Activated CD8-positive, alpha-beta T cell treated with anti-CD3 and anti-CD28 coated beads for 36 hours (primary cell): ENCODE measurements at regions not wholly inside any gene's neighbourhood (a gene's known extent, or its start where the extent isn't known, plus 50 kb on each side); places are given as distances from the start of the nearest gene placed in this dataset.
"Not testable (repeated sequence)": the region's sequence is repeated elsewhere in the genome, so short reads cannot be mapped to it uniquely, and the experiment has no call there.

ENCODE experiments used
- ATAC-seq: fragments of 200-7000 bp; cut with Tn5 transposase; one replicate; pipeline ENCODE4 v1.10.0; 2021; ENCODE audit warnings: mild to moderate bottlenecking, moderate library complexity
- CTCF ChIA-PET: fragments of 350-600 bp; sonication (Branson Sonifier 250); formaldehyde crosslinking; loops from one replicate; lab custom pipeline; 2021; ENCODE audit warnings: antibody characterized with exemption; lab: Charles Lee
- POLR2A ChIA-PET: fragments of 350-600 bp; sonication (Branson Sonifier 250); formaldehyde crosslinking; loops from one replicate; lab custom pipeline; 2021; ENCODE audit warnings: antibody characterized with exemption; lab: Charles Lee
- DNase-seq: peaks from one replicate; pipeline ENCODE4 v3.0.0-alpha.2; 2020
- H3K27ac Mint-ChIP-seq: one replicate; pipeline ENCODE4 v1.8.0; 2021; ENCODE audit warnings: mild to moderate bottlenecking, mixed read lengths
- H3K27me3 Mint-ChIP-seq: one replicate; pipeline ENCODE4 v1.8.0; 2021; ENCODE audit warnings: mixed read lengths
- H3K36me3 Mint-ChIP-seq: one replicate; pipeline ENCODE4 v1.8.0; 2021; ENCODE audit warnings: low read depth, mixed read lengths
- H3K4me1 Mint-ChIP-seq: one replicate; pipeline ENCODE4 v1.8.0; 2021; ENCODE audit warnings: low read depth, mixed read lengths
- H3K4me3 Mint-ChIP-seq: one replicate; pipeline ENCODE4 v1.8.0; 2021; ENCODE audit warnings: mild to moderate bottlenecking, moderate library complexity, mixed read lengths
- H3K9me3 Mint-ChIP-seq: one replicate; pipeline ENCODE4 v1.8.0; 2021; ENCODE audit warnings: mixed read lengths
- CTCF ChIP-seq: fragments of 200-600 bp; IDR thresholded peaks from one replicate; pipeline ENCODE4 v1.8.0; 2022; ENCODE audit warnings: antibody characterized with exemption, mild to moderate bottlenecking
- intact Hi-C: fragments of 100-400 bp; cut with micrococcal nuclease; formaldehyde crosslinking; loops from one replicate; pipeline ENCODE4 v1.10.0; 2022

GRCh38 chr1:115450501-115451040, 112.5 kb upstream of the NGF start:
- POLR2A ChIA-PET, result no interaction called here

DNA sequence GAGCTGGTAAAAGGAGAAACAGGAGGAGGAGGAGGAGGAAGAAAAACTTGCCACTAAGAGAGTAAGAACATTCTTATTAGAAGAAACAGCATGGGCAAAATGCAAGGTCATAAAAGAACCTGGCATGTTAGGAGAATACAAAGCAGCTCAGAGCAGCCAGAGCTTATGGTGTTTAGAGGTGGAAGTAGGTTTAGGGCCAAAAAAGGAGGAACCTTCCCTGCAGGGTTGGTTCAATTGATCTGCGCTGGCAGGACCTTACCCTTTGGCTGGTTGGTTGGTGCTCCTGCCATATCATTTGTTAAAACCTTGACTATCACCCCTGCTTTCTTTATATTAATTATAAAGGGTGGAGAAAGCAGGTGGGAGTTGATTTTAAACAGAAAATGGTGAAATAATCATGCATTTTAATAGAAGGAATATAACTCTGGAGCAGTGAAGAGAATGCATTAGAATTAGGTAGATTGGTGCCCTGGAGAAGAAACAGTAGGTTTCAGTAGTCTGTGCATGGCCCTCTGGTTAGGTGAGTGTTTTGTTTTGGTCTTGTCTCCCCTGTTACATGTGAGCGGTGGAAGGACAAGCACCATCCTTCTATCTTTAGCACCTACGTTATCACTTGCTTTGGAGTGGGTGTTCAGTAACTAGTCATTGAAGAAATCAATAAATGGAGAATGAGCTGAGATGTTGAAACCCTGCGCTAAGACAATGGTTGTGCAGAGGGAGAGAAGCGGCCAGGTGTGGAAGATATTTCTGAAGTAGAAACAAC, 110.4 kb upstream of the NGF start:
- DNase-seq (no peak), ATAC-seq (no peak)
- no peaks in the 10 kb centered on the region for H3K27me3 Mint-ChIP-seq
- intact Hi-C loops, result no loop called here
- no peaks in the 10 kb centered on the region for H3K36me3 Mint-ChIP-seq
- H3K4me3 Mint-ChIP-seq, result no peak overlapping the region
- no peak overlapping the region for H3K27ac Mint-ChIP-seq
- H3K9me3 Mint-ChIP-seq, result no peaks in the 10 kb centered on the region
- ChIA-PET POLR2A (interaction anchor here (0.6 kb wide), 1 partner anchor 12 kb away, joined by 3 read pairs; no protein-coding TSS in a partner anchor), CTCF (no interaction called here)
- H3K4me1 Mint-ChIP-seq, result no peaks in the 10 kb centered on the region
- TF ChIP-seq CTCF, result no peak

More at GRCh38 chr1:115450501-115451040, 112.5 kb upstream of the NGF start:
- Mint-ChIP-seq H3K27ac (no peak overlapping the region), H3K9me3 (no peaks in the 10 kb centered on the region), H3K27me3 (no peaks in the 10 kb centered on the region), H3K4me1 (no peaks in the 10 kb centered on the region), H3K4me3 (no peak overlapping the region), H3K36me3 (no peaks in the 10 kb centered on the region)
- no peak for TF ChIP-seq CTCF
- no peak for DNase-seq
- ATAC-seq, result no peak
- intact Hi-C loops, result no loop called here
- CTCF ChIA-PET, result interaction anchor here (1.4 kb wide), 1 partner anchor 19 kb away, joined by 5 read pairs; no protein-coding TSS in a partner anchor

DNA sequence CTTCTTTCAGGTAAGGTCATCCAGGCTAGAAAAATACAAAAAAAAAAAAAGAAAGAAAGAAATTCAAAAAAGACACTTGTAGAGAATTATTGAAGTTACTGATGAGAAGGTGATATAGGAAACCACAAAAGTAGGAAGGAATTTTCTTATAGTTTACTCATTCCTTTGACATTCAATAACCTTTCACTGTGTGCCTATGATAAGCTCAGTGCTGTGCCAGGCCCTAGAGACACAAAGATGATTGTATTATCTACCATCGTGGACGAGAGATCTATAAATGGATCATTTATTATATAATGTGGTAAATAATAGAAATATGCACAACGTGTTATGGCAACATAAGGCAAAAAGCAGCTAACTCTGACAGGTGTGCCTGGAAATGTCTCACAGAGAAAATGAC, 109.6 kb upstream of the NGF start:
- Mint-ChIP-seq H3K27me3 (no peaks in the 10 kb centered on the region), H3K4me3 (no peak overlapping the region), H3K27ac (no peak overlapping the region), H3K36me3 (no peaks in the 10 kb centered on the region), H3K4me1 (no peaks in the 10 kb centered on the region), H3K9me3 (no peaks in the 10 kb centered on the region)
- intact Hi-C loops, result no loop called here
- no peak for ATAC-seq
- TF ChIP-seq CTCF, result no peak
- no peak for DNase-seq
- ChIA-PET POLR2A (interaction anchor here (0.6 kb wide), 1 partner anchor 12 kb away, joined by 3 read pairs; no protein-coding TSS in a partner anchor), CTCF (no interaction called here)

- POLR2A ChIA-PET, result no interaction called here
- TF ChIP-seq CTCF, result no peak
- no peak overlapping the region for H3K27ac Mint-ChIP-seq
- ATAC-seq (no peak), DNase-seq (no peak)
- no peak overlapping the region for H3K4me3 Mint-ChIP-seq
- no peaks in the 10 kb centered on the region for H3K36me3 Mint-ChIP-seq
- CTCF ChIA-PET, result no interaction called here
- H3K4me1 Mint-ChIP-seq, result no peaks in the 10 kb centered on the region
- H3K9me3 Mint-ChIP-seq, result no peaks in the 10 kb centered on the region
- H3K27me3 Mint-ChIP-seq, result no peaks in the 10 kb centered on the region
- intact Hi-C loops, result no loop called here
Observed at GRCh38 chr1:115445090-115445489, 107.0 kb upstream of the NGF start.

DNA sequence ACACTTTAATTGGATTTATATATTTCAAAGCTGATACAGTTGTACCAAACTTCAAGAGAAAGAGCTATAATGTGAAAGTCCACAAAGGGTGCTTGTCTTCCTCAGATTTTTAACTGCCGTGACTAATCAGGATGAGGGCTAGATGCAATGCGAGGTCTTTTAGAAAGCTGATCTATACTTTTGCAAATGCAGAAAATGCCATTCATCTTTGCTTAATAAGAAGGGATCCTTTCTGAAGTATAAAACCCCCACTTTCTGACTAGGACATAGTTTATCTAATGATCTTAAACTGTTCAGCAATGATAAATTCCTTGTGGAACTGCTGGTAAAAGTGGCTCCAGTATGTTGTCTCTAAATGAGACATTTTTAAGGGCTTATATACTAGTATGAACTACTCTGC, 102.7 kb upstream of the NGF start:
- no peak overlapping the region for H3K27ac Mint-ChIP-seq
- H3K36me3 Mint-ChIP-seq, result no peaks in the 10 kb centered on the region
- ChIA-PET POLR2A (no interaction called here), CTCF (no interaction called here)
- DNase-seq (no peak), ATAC-seq (no peak)
- intact Hi-C loops, result no loop called here
- H3K4me3 Mint-ChIP-seq, result no peak overlapping the region
- no peak for TF ChIP-seq CTCF
- H3K9me3 Mint-ChIP-seq, result peaks cover 2% of the 10 kb centered on the region
- peaks cover 2% of the 10 kb centered on the region for H3K27me3 Mint-ChIP-seq
- no peaks in the 10 kb centered on the region for H3K4me1 Mint-ChIP-seq

- H3K4me1 Mint-ChIP-seq, POLR2A ChIA-PET, DNase-seq, H3K27ac Mint-ChIP-seq, H3K4me3 Mint-ChIP-seq, intact Hi-C loops, CTCF ChIA-PET, H3K27me3 Mint-ChIP-seq, H3K9me3 Mint-ChIP-seq, ATAC-seq, H3K36me3 Mint-ChIP-seq: not testable (repeated sequence)
Observed at GRCh38 chr1:115439520-115439919, 101.5 kb upstream of the NGF start.
